ENCODE measurements at regions not wholly inside any gene's neighbourhood (a gene's known extent, or its start where the extent isn't known, plus 50 kb on each side); places are given as distances from the start of the nearest gene placed in this dataset.
"Not testable (repeated sequence)": the region's sequence is repeated elsewhere in the genome, so short reads cannot be mapped to it uniquely, and the experiment has no call there.

DNA sequence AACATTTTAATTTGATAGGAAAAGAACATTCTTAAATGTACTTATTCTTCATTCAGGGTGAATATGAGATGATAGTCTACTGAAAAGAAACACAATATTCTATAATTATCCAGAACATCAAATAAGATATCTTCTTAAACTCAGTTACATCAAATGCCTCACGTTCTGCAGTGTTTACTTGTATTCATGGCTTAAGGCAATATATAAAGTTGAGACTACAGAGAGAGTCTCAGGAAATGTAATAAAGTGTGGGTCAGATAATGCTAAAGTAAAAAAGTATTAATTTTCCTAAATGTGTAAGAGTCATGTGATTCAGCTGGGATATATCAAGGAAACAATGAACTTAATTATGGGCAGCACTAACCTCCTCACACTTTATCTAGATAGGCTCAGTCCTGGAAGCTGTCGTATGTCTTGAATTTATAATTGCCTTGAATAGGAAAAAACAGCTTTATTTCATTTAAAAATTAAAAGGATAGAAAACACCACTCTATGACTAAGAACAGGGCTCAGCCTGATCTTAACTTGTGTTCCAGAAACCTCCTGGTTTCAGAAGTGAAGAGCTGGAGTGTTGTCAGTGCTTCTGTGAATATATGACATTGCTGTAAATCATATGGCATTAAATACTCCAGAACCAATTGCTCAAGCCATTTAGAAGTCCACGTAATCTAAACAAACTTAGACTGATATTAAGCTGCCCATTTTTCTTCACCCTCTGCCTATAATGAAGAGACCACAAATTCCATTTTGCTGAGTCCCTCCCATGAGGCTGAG, 240.2 kb downstream of the FSIP2 start:
- in situ Hi-C loops (cut with HindIII; ENCODE audit: low pct_unique_long_range_greater_than_20kb, low sequenced_read_pairs), result no loop called here
- DNase-seq (ENCODE audit: low read depth, low spot score), result no peak

- in situ Hi-C loops (cut with HindIII; ENCODE audit: low pct_unique_long_range_greater_than_20kb, low sequenced_read_pairs), result no loop called here
- no peak for DNase-seq (ENCODE audit: low read depth, low spot score)
Observed at GRCh38 chr2:185979546-185980071, 241.0 kb downstream of the FSIP2 start.

- in situ Hi-C loops (cut with HindIII; ENCODE audit: low pct_unique_long_range_greater_than_20kb, low sequenced_read_pairs), result no loop called here
- no peak for DNase-seq (ENCODE audit: low read depth, low spot score)
Observed at GRCh38 chr2:185980944-185981343, 242.3 kb downstream of the FSIP2 start.

- DNase-seq (ENCODE audit: low read depth, low spot score), result no peak
- in situ Hi-C loops (cut with HindIII; ENCODE audit: low pct_unique_long_range_greater_than_20kb, low sequenced_read_pairs), result no loop called here
Observed at GRCh38 chr2:185984670-185985069, 246.1 kb downstream of the FSIP2 start.

DNA sequence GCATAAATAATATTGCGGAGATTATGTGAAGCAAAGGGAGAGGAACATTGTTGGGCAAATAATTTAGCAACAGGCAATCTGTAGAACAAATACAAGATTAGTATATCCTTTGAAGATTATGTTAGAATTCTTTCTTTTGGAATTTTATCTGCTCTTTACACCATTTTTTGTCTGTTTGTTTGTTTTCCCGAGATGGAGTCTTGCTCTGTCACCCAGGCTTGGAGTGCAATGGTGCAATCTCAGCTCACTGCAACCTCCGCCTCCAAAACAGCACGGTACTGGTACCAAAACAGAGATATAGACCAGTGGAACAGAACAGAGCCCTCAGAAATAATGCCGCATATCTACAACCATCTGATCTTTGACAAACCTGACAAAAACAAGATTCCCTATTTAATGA, 250.3 kb downstream of the FSIP2 start:
- DNase-seq (ENCODE audit: low read depth, low spot score); in situ Hi-C loops (cut with HindIII; ENCODE audit: low pct_unique_long_range_greater_than_20kb, low sequenced_read_pairs): not testable (repeated sequence)

- in situ Hi-C loops (cut with HindIII; ENCODE audit: low pct_unique_long_range_greater_than_20kb, low sequenced_read_pairs), result no loop called here
- DNase-seq (ENCODE audit: low read depth, low spot score), result no peak
Observed at GRCh38 chr2:185990861-185991525, 252.4 kb downstream of the FSIP2 start.

- no peak for DNase-seq (ENCODE audit: low read depth, low spot score)
- in situ Hi-C loops (cut with HindIII; ENCODE audit: low pct_unique_long_range_greater_than_20kb, low sequenced_read_pairs), result no loop called here
Observed at GRCh38 chr2:185998562-185999070, 260.0 kb downstream of the FSIP2 start.

DNA sequence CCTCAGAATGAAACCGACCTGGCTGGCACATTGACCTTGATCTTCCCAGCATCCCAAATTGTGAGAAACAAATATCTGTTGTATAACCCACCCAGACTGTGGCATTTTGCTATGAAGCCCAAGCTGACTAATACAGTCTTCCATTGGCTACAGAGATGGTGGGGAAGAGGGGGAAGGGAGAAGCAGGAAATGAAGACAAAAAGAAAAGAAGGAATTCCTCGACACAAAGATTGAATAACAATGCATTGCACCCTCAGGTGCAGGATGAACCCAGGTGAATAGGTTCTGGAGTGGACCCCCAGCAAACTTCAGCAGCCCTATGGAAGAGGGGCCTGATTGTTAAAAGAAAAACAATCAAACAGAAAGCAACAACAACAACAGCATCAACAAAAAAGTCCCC, 270.7 kb downstream of the FSIP2 start:
- in situ Hi-C loops (cut with HindIII; ENCODE audit: low pct_unique_long_range_greater_than_20kb, low sequenced_read_pairs), result no loop called here
- DNase-seq (ENCODE audit: low read depth, low spot score), result no peak

DNA sequence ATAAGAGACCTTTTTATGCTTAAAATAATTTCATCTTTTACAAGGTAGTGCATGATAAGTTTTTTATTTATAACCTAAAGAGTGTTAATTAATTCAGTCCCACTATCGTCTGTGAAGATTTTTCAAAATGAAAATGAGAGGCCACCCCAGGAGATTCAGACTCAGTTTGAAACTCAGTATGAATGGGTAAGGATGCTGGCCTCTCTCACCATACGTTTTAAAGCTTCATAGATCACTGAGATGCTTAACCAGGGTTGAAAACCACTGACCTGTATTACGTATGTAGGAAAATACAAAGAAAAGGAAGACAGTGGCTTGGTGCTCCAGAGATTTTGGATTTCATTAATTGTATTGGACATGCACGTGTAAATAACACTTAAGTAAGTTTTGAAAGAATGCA, 278.7 kb downstream of the FSIP2 start:
- in situ Hi-C loops (cut with HindIII; ENCODE audit: low pct_unique_long_range_greater_than_20kb, low sequenced_read_pairs), result no loop called here
- DNase-seq (ENCODE audit: low read depth, low spot score), result no peak

DNA sequence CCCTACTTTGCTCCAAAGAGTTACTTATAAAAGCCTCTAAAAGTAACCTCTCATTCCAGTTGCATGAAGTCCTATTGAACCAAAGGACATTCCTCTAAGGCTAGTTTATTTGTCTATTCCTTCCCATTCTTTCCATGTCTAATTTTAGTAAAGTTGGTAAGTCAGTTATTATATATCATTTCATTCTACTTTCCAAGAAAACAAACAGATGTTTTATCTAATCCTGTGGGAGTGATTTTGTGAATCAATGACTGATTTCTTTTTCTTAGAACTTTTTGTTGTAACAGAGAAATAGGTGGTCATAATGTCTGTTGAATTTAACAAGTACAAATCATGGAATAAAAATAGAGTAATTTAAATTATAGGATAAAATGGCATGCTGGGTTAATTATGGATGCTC, 286.3 kb downstream of the FSIP2 start:
- in situ Hi-C loops (cut with HindIII; ENCODE audit: low pct_unique_long_range_greater_than_20kb, low sequenced_read_pairs), result no loop called here

GRCh38 chr2:186027922-186028321, 289.3 kb downstream of the FSIP2 start:
- in situ Hi-C loops (cut with HindIII; ENCODE audit: low pct_unique_long_range_greater_than_20kb, low sequenced_read_pairs), result no loop called here
- DNase-seq (ENCODE audit: low read depth, low spot score), result no peak

More for the DNA sequence above, 286.3 kb downstream of the FSIP2 start:
- DNase-seq (ENCODE audit: low read depth, low spot score), result no peak

DNA sequence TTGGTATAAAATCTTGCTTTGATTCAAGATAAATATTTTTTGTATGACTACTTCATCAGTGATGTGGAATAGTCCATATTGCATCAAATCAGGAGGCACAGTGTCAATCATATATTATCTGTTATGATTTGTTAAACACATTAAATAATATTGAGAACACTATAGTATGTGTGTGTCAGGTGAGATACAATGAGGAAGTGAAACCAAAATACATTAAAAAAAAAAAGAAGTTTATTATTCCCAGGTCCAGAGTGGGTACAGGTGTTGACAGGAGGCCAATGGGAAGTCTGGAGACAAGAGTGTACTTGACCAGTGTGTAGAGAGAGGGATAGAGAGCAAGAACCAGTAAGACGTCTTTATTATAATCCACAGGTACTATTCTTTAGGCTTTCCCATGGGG, 292.6 kb downstream of the FSIP2 start:
- in situ Hi-C loops (cut with HindIII; ENCODE audit: low pct_unique_long_range_greater_than_20kb, low sequenced_read_pairs), result no loop called here

DNA sequence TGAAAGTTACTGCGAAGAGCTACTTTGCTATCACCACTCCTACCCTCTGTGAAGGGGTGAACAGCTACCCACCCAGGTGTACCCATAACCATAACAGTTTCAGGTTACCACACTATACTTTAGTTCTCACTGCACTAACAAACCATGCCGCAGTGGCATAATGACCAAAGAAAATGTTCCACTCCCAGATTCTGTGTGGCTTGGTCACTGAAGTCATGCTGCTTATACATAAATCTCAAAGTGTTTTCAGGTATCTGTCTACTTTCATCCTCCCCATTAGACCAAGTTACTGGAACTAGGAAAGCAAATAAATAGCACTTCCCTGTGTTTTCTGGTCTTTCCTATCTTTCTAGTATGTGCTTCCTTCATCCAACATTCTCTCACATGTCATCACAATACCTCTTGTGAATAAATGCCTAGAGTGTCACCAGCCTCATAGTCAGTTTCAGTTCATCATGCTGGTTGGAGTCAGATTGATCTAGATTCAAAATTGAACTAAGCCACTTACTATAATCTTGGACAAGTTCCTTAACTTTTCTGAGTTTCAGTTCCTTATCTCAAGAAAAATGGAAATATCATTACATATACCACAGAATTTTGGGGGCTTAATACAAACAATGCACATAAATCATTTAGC, 293.6 kb downstream of the FSIP2 start:
- in situ Hi-C loops (cut with HindIII; ENCODE audit: low pct_unique_long_range_greater_than_20kb, low sequenced_read_pairs), result no loop called here
- no peak for DNase-seq (ENCODE audit: low read depth, low spot score)

More for the DNA sequence above, 292.6 kb downstream of the FSIP2 start:
- no peak for DNase-seq (ENCODE audit: low read depth, low spot score)

DNA sequence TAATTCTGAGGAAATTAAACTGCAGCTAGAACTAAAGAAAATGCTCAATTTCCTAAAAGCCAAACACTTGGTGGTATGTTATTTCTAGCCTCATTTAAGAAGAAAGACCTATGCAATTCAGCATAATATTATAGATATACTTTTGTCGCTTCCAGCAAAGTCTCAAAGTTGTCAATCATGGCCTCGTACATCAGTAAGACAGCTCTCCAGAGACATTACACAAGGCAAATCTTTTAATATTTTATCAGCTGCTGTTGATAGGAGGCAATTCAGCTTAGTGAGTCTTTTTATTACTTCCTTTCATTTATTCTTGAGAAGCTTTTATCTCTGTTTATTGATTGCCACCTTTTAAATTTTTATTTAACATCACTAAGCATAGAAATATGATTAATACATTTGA, 294.3 kb downstream of the FSIP2 start:
- in situ Hi-C loops (cut with HindIII; ENCODE audit: low pct_unique_long_range_greater_than_20kb, low sequenced_read_pairs), result no loop called here
- no peak for DNase-seq (ENCODE audit: low read depth, low spot score)

DNA sequence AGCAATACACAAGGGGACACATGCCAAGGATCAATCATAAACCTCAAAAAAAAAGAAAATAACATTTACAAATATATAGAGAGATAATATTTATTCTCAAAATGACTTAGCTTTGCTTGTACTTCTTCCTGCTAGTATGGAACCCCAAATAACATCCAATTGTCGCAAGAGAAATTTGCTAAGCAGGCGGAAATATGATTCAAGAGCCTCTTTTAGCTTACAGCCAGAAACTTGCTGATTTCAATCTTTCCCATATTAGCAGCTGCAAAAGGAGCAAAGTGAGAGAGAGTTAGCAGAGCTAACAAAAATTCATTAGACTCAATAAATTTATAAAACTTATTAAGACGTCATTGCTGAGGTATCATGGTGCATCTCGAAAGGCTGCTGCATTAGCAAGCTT, 294.9 kb downstream of the FSIP2 start:
- no peak for DNase-seq (ENCODE audit: low read depth, low spot score)
- in situ Hi-C loops (cut with HindIII; ENCODE audit: low pct_unique_long_range_greater_than_20kb, low sequenced_read_pairs), result no loop called here

- in situ Hi-C loops (cut with HindIII; ENCODE audit: low pct_unique_long_range_greater_than_20kb, low sequenced_read_pairs), result no loop called here
- no peak for DNase-seq (ENCODE audit: low read depth, low spot score)
Observed at GRCh38 chr2:186036862-186037449, 298.4 kb downstream of the FSIP2 start.

GRCh38 chr2:186042207-186043028, 303.8 kb downstream of the FSIP2 start:
- no peak for DNase-seq (ENCODE audit: low read depth, low spot score)
- in situ Hi-C loops (cut with HindIII; ENCODE audit: low pct_unique_long_range_greater_than_20kb, low sequenced_read_pairs), result no loop called here

Data from SK-MEL-5 (cell line).